IMR-90 (cell line): ENCODE measurements at regions not wholly inside any gene's neighbourhood (a gene's known extent, or its start where the extent isn't known, plus 50 kb on each side); places are given as distances from the start of the nearest gene placed in this dataset.
A peak's percentile ranks its signal among the peaks of the same experiment; 100 is the strongest.

Experiments used
- ATAC-seq: fragments of 200-7000 bp; cut with Tn5 transposase; 2 replicates; pipeline ENCODE4 v1.9.1; 2020; ENCODE audit warnings: low read depth, mild to moderate bottlenecking, moderate library complexity
- BruUV-seq: library from RNA; stranded (reverse); fragments of 400-500 nt; replicated peaks from 2 replicates; lab custom pipeline; 2021; lab: Mats Ljungman, UMichigan
- CTCF ChIA-PET: fragments of 300-600 bp; formaldehyde crosslinking; extraction: SDS; loops from one replicate; lab custom pipeline; 2021; ENCODE audit warnings: antibody characterized with exemption; lab: Yijun Ruan, JAX
- POLR2A ChIA-PET: fragments of 300-600 bp; sonication (Branson Sonifier 250); formaldehyde crosslinking; loops from one replicate; lab custom pipeline; 2022; ENCODE audit warnings: antibody characterized with exemption; ENCODE audit not compliant: unreplicated experiment; lab: Charles Lee
- DNase-seq: peaks from one replicate; pipeline ENCODE4 v3.0.0; 2013
- H2AFZ ChIP-seq: replicated peaks from 2 replicates; pipeline ENCODE3; 2013; ENCODE audit warnings: low read length, mild to moderate bottlenecking; ENCODE audit not compliant: poor library complexity
- H2AK5ac ChIP-seq: 2 replicates; pipeline ENCODE4 v1.6.1; 2013; ENCODE audit warnings: low read depth, low read length, inconsistent platforms
- H2AK9ac ChIP-seq: replicated peaks from 2 replicates; pipeline ENCODE3; 2013; ENCODE audit warnings: mild to moderate bottlenecking, low read depth, low read length, moderate library complexity; ENCODE audit not compliant: poor library complexity
- H2BK120ac ChIP-seq: 2 replicates; pipeline ENCODE4 v1.6.1; 2013; ENCODE audit warnings: low read depth, low read length, inconsistent platforms
- H2BK15ac ChIP-seq: 3 replicates; pipeline ENCODE4 v1.6.1; 2013; ENCODE audit warnings: low read depth, low read length, inconsistent platforms
- H2BK20ac ChIP-seq: 2 replicates; pipeline ENCODE4 v1.6.1; 2013; ENCODE audit warnings: low read depth, mild to moderate bottlenecking, inconsistent platforms, low read length, moderate library complexity
- H2BK5ac ChIP-seq: 2 replicates; pipeline ENCODE4 v1.6.1; 2013; ENCODE audit warnings: mild to moderate bottlenecking, low read depth, low read length, inconsistent platforms; ENCODE audit not compliant: poor library complexity, severe bottlenecking
- H3K14ac ChIP-seq: replicated peaks from 2 replicates; pipeline ENCODE4 v1.6.1; 2013; ENCODE audit warnings: low read depth, low read length, inconsistent platforms
- H3K18ac ChIP-seq: 2 replicates; pipeline ENCODE4 v1.6.1; 2013; ENCODE audit warnings: low read depth, low read length, control low read depth
- H3K23ac ChIP-seq: 2 replicates; pipeline ENCODE4 v1.6.1; 2013; ENCODE audit warnings: low read depth, low read length, inconsistent platforms
- H3K27ac ChIP-seq: 2 replicates; pipeline ENCODE4 v1.5.1; 2013; ENCODE audit warnings: mild to moderate bottlenecking, control low read depth, low read length; ENCODE audit not compliant: insufficient read depth
- H3K27me3 ChIP-seq: 2 replicates; pipeline ENCODE4 v1.6.1; 2013; ENCODE audit warnings: low read length; ENCODE audit not compliant: control insufficient read depth, insufficient read depth
- H3K36me3 ChIP-seq: 2 replicates; pipeline ENCODE4 v1.6.1; 2013; ENCODE audit warnings: low read length, mixed read lengths; ENCODE audit not compliant: control insufficient read depth, insufficient read depth
- H3K4ac ChIP-seq: 2 replicates; pipeline ENCODE4 v1.6.1; 2013; ENCODE audit warnings: low read depth, low read length, inconsistent platforms
- H3K4me1 ChIP-seq: 2 replicates; pipeline ENCODE4 v1.6.1; 2013; ENCODE audit warnings: low read length, mixed read lengths; ENCODE audit not compliant: control insufficient read depth, insufficient read depth
- H3K4me2 ChIP-seq: 2 replicates; pipeline ENCODE4 v1.6.1; 2013; ENCODE audit warnings: low read depth, mild to moderate bottlenecking, control low read depth, low read length, moderate library complexity
- H3K4me3 ChIP-seq: 2 replicates; pipeline ENCODE4 v1.5.1; 2013; ENCODE audit warnings: low read depth, mild to moderate bottlenecking, control low read depth, low read length, moderate library complexity; ENCODE audit not compliant: insufficient read depth
- H3K56ac ChIP-seq: 2 replicates; pipeline ENCODE4 v1.6.1; 2013; ENCODE audit warnings: low read length, inconsistent platforms; ENCODE audit not compliant: insufficient read depth; ENCODE audit errors: extremely low read depth
- H3K79me1 ChIP-seq, 2 experiments: 2 replicates each; pipeline ENCODE4 v1.6.1; 2013; ENCODE audit warnings: low read length in 2 of 2, inconsistent platforms in 1 of 2, low read depth in 1 of 2
- H3K9ac ChIP-seq: 2 replicates; pipeline ENCODE4 v1.6.1; 2013; ENCODE audit warnings: low read depth, low read length, control low read depth
- H3K9me1 ChIP-seq: 2 replicates; pipeline ENCODE4 v1.6.1; 2013; ENCODE audit warnings: low read length, inconsistent platforms; ENCODE audit not compliant: insufficient read depth
- H3K9me3 ChIP-seq: 2 replicates; pipeline ENCODE4 v1.6.1; 2013; ENCODE audit warnings: low read length; ENCODE audit not compliant: control insufficient read depth, insufficient read depth
- H4K20me1 ChIP-seq: 2 replicates; pipeline ENCODE4 v1.6.1; 2013; ENCODE audit warnings: low read length, inconsistent platforms; ENCODE audit not compliant: insufficient read depth
- H4K5ac ChIP-seq: 2 replicates; pipeline ENCODE4 v1.6.1; 2013; ENCODE audit warnings: mild to moderate bottlenecking, low read depth, low read length, control low read depth
- H4K8ac ChIP-seq, 2 experiments: 2 replicates each; pipeline ENCODE4 v1.6.1; 2013; ENCODE audit warnings: low read depth in 2 of 2, low read length in 2 of 2, control low read depth in 1 of 2, inconsistent platforms in 1 of 2
- H4K91ac ChIP-seq: 2 replicates; pipeline ENCODE4 v1.6.1; 2013; ENCODE audit warnings: low read depth, low read length, inconsistent platforms; ENCODE audit not compliant: insufficient read depth
- MAFK ChIP-seq: IDR thresholded peaks from 2 replicates; pipeline ENCODE4 v1.6.1; 2012; ENCODE audit warnings: low read depth, low read length, improper control_type of control experiment
- RAD21 ChIP-seq: IDR thresholded peaks from 2 replicates; pipeline ENCODE4 v1.6.1; 2012; ENCODE audit warnings: low read length, improper control_type of control experiment
- WGBS, 2 experiments: methylation state at CpG; one replicate each; pipeline versions ENCODE4 v1.1.5 to v1.1.7; 2013; ENCODE audit warnings: missing lambda C conversion rate in 2 of 2; ENCODE audit not compliant: insufficient read length in 1 of 2; ENCODE audit errors: extremely low coverage in 2 of 2; 5-methylcytosine and 5-hydroxymethylcytosine counted together
- dilution Hi-C: fragments of 300-500 bp; cut with HindIII; formaldehyde crosslinking; loops from one replicate; pipeline ENCODE4 v1.14.3; 2018; ENCODE audit warnings: low sequenced_read_pairs; ENCODE audit not compliant: unreplicated experiment
- in situ Hi-C: fragments of 300-500 bp; cut with MboI; formaldehyde crosslinking; loops from 3 replicates; pipeline ENCODE4 v1.14.3; 2019; ENCODE audit warnings: low sequenced_read_pairs, inconsistent platforms, mixed read lengths
- intact Hi-C: fragments of 100-400 bp; cut with micrococcal nuclease; formaldehyde crosslinking; loops from 2 replicates; pipeline ENCODE4 v1.10.0; 2022

DNA sequence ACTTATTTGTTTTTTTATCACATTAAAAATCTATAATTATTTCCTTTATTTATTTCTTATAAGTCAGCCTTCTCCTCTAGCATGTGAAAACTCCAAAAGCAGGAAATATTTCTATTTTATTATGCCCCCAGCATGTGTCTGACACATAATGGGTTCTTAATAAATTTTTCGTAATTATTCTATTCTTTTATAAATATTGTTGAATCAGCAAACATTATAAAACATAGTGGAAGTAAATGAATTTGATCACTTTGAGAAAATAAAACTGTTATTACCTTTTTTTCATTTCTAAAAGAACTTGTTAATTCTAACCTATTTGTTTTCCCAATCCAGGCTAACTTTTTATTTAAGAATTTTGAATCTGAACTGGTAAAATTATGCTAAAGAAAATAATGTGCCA, 509.1 kb upstream of the PCDH15 start:
- Histone ChIP-seq H2AFZ (no peak overlapping the region), H2BK20ac (no peak overlapping the region), H2BK120ac (no peak overlapping the region), H3K9me1 (no peaks in the 10 kb centered on the region), H2BK5ac (no peak overlapping the region), H3K23ac (no peak overlapping the region), H2AK5ac (no peak overlapping the region), H4K91ac (no peak overlapping the region), H4K5ac (no peak overlapping the region), H3K4ac (no peak overlapping the region), H2BK15ac (no peak overlapping the region), H4K20me1 (no peaks in the 10 kb centered on the region), H3K27ac (no peak overlapping the region), H3K36me3 (no peaks in the 10 kb centered on the region), H3K18ac (no peak overlapping the region), H3K4me2 (no peak overlapping the region), H3K9ac (no peak overlapping the region), H3K9me3 (no peaks in the 10 kb centered on the region), H4K8ac (no peak overlapping the region), H3K14ac (no peak overlapping the region), H2AK9ac (no peak overlapping the region), H3K4me1 (no peaks in the 10 kb centered on the region), H3K79me1 (no peaks in the 10 kb centered on the region), H3K4me3 (no peak overlapping the region), H3K27me3 (no peaks in the 10 kb centered on the region), H3K56ac (no peak overlapping the region)
- POLR2A ChIA-PET, result no interaction called here
- intact Hi-C loops (no loop called here), dilution Hi-C loops (no loop called here), in situ Hi-C loops (no loop called here)
- CTCF ChIA-PET, result interaction anchor here (0.6 kb wide), 1 partner anchor 23 kb away, joined by 3 read pairs; no protein-coding TSS in a partner anchor
- no CpG with 5 or more reads among the region's 1 CpG for WGBS, 2 experiments
- no peak for ATAC-seq
- BruUV-seq, result no TSS peak
- TF ChIP-seq MAFK (peak; percentile 37), RAD21 (no peak)
- DNase-seq, result no peak
